PFSK-1 (cell line): ENCODE measurements at regions not wholly inside any gene's neighbourhood (a gene's known extent, or its start where the extent isn't known, plus 50 kb on each side); places are given as distances from the start of the nearest gene placed in this dataset.

ENCODE experiments used
- FOXP2 ChIP-seq: optimal IDR thresholded peaks from 2 replicates; pipeline ENCODE3; 2011; ENCODE audit warnings: borderline replicate concordance, control low read depth, inconsistent platforms; ENCODE audit not compliant: insufficient read depth; ENCODE audit errors: extremely low read length, extremely low read depth
- POLR2AphosphoS5 ChIP-seq: IDR thresholded peaks from 2 replicates; pipeline ENCODE4 v1.6.1; 2012; ENCODE audit warnings: low read depth, mild to moderate bottlenecking, control low read depth, low read length, moderate library complexity
- SIN3A ChIP-seq: IDR thresholded peaks from 2 replicates; pipeline ENCODE4 v1.6.1; 2012; ENCODE audit warnings: mild to moderate bottlenecking, low read length, moderate library complexity, borderline replicate concordance; ENCODE audit not compliant: insufficient read depth
- TAF1 ChIP-seq: IDR thresholded peaks from 2 replicates; pipeline ENCODE4 v1.6.1; 2012; ENCODE audit warnings: low read length, control low read depth, borderline replicate concordance; ENCODE audit not compliant: insufficient read depth
- TF ChIP-seq, protein P1 (sequence below), 2 experiments: IDR thresholded peaks; 2 replicates each; pipeline versions ENCODE4 v1.6.1 to v1.8.0; 2011 to 2012; ENCODE audit warnings: low read depth in 2 of 2, low read length in 2 of 2, control low read depth in 1 of 2, inconsistent platforms in 1 of 2, mild to moderate bottlenecking in 1 of 2, moderate library complexity in 1 of 2; ENCODE audit not compliant: insufficient read depth in 1 of 2

DNA sequence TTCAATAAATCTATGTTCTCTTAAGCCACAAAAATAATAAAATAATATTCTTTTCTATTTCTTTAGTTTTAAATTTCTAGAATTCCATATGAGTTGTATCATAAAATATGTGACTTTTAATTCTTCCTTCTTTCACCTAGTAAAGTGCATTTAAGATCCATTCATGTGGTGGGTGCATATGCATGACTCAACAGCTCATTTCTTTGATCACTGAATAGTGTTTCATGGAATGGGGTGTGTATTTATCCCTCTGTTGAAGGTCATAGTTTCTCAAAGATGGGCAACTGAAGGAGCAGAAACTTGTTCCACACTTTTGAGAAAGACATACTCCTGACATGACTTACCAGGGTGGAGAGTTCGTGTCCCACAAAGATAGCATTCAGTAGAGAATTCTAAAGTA, 1230.3 kb upstream of the AGA start:
- TF ChIP-seq SIN3A, result no peak
- TF ChIP-seq FOXP2, result no peak
- TF ChIP-seq, protein P1, sequence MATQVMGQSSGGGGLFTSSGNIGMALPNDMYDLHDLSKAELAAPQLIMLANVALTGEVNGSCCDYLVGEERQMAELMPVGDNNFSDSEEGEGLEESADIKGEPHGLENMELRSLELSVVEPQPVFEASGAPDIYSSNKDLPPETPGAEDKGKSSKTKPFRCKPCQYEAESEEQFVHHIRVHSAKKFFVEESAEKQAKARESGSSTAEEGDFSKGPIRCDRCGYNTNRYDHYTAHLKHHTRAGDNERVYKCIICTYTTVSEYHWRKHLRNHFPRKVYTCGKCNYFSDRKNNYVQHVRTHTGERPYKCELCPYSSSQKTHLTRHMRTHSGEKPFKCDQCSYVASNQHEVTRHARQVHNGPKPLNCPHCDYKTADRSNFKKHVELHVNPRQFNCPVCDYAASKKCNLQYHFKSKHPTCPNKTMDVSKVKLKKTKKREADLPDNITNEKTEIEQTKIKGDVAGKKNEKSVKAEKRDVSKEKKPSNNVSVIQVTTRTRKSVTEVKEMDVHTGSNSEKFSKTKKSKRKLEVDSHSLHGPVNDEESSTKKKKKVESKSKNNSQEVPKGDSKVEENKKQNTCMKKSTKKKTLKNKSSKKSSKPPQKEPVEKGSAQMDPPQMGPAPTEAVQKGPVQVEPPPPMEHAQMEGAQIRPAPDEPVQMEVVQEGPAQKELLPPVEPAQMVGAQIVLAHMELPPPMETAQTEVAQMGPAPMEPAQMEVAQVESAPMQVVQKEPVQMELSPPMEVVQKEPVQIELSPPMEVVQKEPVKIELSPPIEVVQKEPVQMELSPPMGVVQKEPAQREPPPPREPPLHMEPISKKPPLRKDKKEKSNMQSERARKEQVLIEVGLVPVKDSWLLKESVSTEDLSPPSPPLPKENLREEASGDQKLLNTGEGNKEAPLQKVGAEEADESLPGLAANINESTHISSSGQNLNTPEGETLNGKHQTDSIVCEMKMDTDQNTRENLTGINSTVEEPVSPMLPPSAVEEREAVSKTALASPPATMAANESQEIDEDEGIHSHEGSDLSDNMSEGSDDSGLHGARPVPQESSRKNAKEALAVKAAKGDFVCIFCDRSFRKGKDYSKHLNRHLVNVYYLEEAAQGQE (IDR thresholded peaks at IDR 0.05; ENCODE audit: insufficient read depth in 1 of 2, low read depth in 2 of 2, low read length in 2 of 2), result no peak
- no peak for TF ChIP-seq TAF1
- TF ChIP-seq POLR2AphosphoS5, result no peak

DNA sequence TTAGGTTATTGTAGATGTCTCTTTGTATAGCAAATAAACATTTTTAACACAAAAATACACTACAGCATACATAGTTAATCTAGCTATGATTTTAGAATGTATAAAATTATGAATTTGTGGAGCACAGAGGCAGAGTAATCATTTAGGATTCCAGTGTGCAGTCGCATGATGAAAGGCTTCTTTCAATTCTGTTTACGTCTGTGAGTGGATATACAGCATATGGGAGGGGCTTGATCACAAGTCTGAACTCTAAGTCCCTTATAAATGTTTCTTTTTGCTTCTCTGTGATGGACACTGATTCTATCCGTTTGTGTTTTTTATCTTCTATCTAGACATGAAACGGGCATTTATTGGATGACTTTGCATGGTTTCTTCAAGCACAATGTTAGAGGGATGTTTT, 1239.6 kb upstream of the AGA start:
- TF ChIP-seq POLR2AphosphoS5 (no peak), FOXP2 (no peak), TAF1 (no peak), SIN3A (no peak)
- TF ChIP-seq, protein P1 (IDR thresholded peaks at IDR 0.05; ENCODE audit: insufficient read depth in 1 of 2, low read depth in 2 of 2, low read length in 2 of 2), result no peak

DNA sequence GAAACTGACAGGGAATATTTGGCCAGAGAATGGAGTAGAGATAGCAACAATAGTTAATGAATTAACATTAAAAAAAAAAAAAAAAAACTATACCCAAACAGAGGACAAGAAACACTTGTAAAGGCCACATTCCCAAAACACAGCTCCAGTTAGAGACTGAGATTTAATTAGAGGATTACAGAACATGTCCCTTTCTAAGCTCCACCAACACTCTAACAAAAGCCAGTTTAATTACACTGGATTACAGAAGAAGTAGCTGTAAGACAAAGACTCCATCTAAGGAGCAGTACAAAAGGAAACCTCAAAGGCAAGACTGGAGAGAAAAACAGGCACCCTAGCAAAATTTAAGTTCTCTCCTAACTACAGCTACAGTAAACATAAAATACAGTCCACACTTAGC, 1247.7 kb upstream of the AGA start:
- no peak for TF ChIP-seq SIN3A
- no peak for TF ChIP-seq TAF1
- no peak for TF ChIP-seq POLR2AphosphoS5
- TF ChIP-seq, protein P1 (IDR thresholded peaks at IDR 0.05; ENCODE audit: insufficient read depth in 1 of 2, low read depth in 2 of 2, low read length in 2 of 2), result no peak
- no peak for TF ChIP-seq FOXP2

DNA sequence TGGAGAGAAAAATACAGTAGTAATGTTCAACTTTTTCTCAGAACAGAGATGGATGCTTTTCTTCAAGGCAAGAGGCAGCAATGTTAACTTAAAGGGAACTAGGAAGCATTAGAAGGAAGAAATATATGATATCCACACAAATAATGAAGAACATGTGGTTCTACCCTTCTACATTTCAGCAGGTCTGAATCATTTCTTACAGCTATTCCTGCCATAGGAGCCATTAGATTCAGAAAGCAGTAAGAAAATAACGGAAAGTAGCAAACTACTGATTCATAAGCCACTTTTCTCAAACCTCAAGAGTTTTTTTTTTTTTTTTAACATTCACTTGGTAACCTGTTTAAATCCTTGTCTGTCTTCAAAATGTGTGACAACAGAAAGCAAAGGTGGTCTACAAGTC, 1251.6 kb upstream of the AGA start:
- TF ChIP-seq FOXP2 (no peak), POLR2AphosphoS5 (no peak), SIN3A (no peak), TAF1 (no peak)
- TF ChIP-seq, protein P1 (IDR thresholded peaks at IDR 0.05; ENCODE audit: insufficient read depth in 1 of 2, low read depth in 2 of 2, low read length in 2 of 2), result no peak

DNA sequence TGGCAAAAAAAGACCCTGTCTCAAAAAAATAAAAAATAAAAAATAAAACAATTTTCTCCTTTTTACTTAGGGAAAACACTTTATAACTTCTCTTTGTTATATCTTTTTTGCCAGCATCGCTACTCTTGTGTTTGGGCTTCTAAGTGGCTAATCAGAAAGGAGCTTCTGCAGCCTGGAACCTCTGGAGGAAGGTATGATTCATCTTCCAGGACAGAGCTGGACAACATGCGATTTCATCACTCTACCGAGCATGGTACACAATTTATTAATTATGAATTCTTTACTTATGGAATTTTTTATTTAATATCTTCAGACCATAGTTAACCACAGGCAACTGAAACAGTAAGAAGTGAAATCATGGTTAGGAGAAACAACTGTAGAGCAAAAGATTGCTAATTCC, 1254.3 kb upstream of the AGA start:
- TF ChIP-seq FOXP2 (no peak), TAF1 (no peak), SIN3A (no peak), POLR2AphosphoS5 (no peak)
- TF ChIP-seq, protein P1 (IDR thresholded peaks at IDR 0.05; ENCODE audit: insufficient read depth in 1 of 2, low read depth in 2 of 2, low read length in 2 of 2), result no peak
